ENCODE measurements at regions not wholly inside any gene's neighbourhood (a gene's known extent, or its start where the extent isn't known, plus 50 kb on each side); places are given as distances from the start of the nearest gene placed in this dataset.
"Not testable (repeated sequence)": the region's sequence is repeated elsewhere in the genome, so short reads cannot be mapped to it uniquely, and the experiment has no call there.

- H3K9me3 ChIP-seq, result peaks cover 0 to 69% (median 30%) of the 10 kb centered on the region in 11 donors
- 47% methylated on average over 8 of the region's 8 CpGs for WGBS, 2 donors
- intact Hi-C loops (cut with DNase I); DNase-seq; H3K4me1 ChIP-seq; H3K27ac ChIP-seq; H3K4me3 ChIP-seq; H3K36me3 ChIP-seq; ATAC-seq; H3K27me3 ChIP-seq: not testable (repeated sequence)
Measured at GRCh38 chr21:9949510-9950289, 571.7 kb upstream of the TPTE start.

DNA sequence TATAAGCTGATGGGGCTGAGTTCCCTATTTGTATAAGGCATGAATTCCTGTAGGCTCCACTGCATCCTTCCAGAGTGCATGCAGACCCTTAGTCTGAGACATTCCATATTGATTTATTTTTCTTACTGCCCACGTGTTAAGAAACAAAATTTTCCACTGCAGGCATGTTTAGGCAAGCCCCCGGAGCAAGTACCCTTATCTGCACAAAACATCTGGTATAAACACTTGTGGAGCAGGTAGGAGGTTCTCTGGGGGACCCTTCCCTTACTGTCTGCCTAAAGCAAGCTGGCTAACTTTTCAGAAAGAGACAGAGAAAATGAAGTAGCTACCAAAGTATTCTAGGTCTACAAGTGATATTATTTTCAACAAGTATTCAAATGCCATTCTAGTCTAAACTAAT, 571.0 kb upstream of the TPTE start:
- WGBS, 2 donors, result 18% methylated on average over 2 of the region's 2 CpGs
- H3K36me3 ChIP-seq; intact Hi-C loops (cut with DNase I); H3K27ac ChIP-seq; H3K27me3 ChIP-seq; ATAC-seq; H3K4me1 ChIP-seq; DNase-seq; H3K4me3 ChIP-seq: not testable (repeated sequence)
- peaks cover 0 to 63% (median 23%) of the 10 kb centered on the region in 11 donors for H3K9me3 ChIP-seq

DNA sequence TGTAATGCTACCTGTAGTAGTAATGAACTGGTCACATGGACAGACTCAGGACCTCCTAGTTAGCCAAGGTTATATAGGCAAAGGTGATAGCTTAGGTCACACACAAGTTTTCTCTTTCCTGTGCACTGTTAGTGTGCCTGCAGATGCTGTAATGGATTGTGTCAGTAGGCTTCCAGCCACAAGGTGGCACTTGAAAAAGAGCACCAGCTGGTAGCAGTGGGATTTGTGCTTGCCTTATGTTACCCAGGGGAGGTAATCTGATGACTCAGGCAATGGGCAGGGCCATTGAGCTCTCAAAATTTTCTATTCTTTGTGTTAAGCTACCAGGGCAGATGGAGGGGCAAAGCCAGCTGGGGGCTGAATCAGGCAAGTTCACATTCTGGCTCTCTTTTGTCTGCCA, 562.6 kb upstream of the TPTE start:
- H3K27ac ChIP-seq; ATAC-seq; DNase-seq; H3K4me3 ChIP-seq; H3K27me3 ChIP-seq; intact Hi-C loops (cut with DNase I); H3K4me1 ChIP-seq; H3K36me3 ChIP-seq: not testable (repeated sequence)
- peaks cover 0 to 60% (median 4%) of the 10 kb centered on the region in 11 donors for H3K9me3 ChIP-seq

- 41 to 45% methylated on average over 2 of the region's 4 CpGs for WGBS, 2 donors
- intact Hi-C loops (cut with DNase I), result not testable (repeated sequence)
Measured at GRCh38 chr21:9959220-9959964, 562.0 kb upstream of the TPTE start.

DNA sequence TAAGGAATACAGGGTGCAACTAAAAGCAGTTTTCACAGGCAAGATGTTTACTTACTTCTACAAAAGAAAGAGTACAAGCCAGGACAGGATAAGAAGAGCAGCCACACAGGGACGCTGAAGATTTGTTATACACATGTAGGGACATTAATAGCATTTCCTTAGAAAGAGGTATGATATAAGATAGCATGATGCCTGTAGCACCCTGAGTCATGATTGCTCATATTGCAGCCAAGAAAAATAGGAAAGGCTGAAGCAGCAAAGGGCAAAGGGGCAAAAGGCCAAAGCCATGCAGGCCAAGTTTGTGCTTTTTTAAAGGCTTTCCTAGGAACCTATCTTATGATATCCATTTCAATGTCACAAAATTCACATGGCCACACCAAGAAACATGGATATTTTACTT, 552.0 kb upstream of the TPTE start:
- 18 to 23% methylated on average over 1 of the region's 1 CpG for WGBS, 2 donors
- H3K9me3 ChIP-seq, result peaks cover 0 to 28% (median 0%) of the 10 kb centered on the region in 11 donors
- H3K36me3 ChIP-seq; H3K4me1 ChIP-seq; ATAC-seq; intact Hi-C loops (cut with DNase I); H3K4me3 ChIP-seq; DNase-seq; H3K27me3 ChIP-seq; H3K27ac ChIP-seq: not testable (repeated sequence)

More at GRCh38 chr21:9959220-9959964, 562.0 kb upstream of the TPTE start:
- not testable (repeated sequence) for H3K27me3 ChIP-seq, H3K27ac ChIP-seq, H3K4me1 ChIP-seq, H3K36me3 ChIP-seq, DNase-seq, H3K4me3 ChIP-seq, ATAC-seq
- H3K9me3 ChIP-seq, result peaks cover 0 to 66% (median 4%) of the 10 kb centered on the region in 11 donors

DNA sequence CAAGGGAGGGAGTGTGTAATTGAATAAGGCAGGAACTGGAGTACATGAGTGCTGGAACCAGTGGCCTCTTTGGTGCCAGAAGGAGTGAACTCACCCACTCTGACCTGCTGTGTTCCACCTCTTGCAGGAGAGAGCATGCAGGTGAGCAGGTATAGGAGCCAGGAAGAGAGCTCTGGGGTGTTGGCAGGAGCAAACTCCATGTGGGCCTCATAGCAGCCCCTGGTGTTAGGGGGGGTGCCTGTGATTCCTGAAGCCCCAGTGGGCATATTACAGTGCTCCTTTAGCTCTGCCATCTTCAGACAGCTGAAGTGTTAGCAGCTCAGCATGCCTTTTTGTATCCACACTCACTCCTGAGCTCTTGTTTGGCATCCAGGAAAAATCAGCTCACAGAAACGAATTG, 549.4 kb upstream of the TPTE start:
- WGBS, 2 donors, result 18 to 22% methylated on average over 1 of the region's 1 CpG
- H3K4me1 ChIP-seq; H3K27me3 ChIP-seq; ATAC-seq; H3K27ac ChIP-seq; intact Hi-C loops (cut with DNase I); DNase-seq; H3K4me3 ChIP-seq; H3K36me3 ChIP-seq: not testable (repeated sequence)
- H3K9me3 ChIP-seq, result peaks cover 0 to 32% (median 0%) of the 10 kb centered on the region in 11 donors

- DNase-seq; H3K36me3 ChIP-seq; H3K4me3 ChIP-seq; ATAC-seq; H3K4me1 ChIP-seq; intact Hi-C loops (cut with DNase I); H3K27ac ChIP-seq; H3K27me3 ChIP-seq: not testable (repeated sequence)
- peaks cover 0 to 48% (median 0%) of the 10 kb centered on the region in 11 donors for H3K9me3 ChIP-seq
- WGBS, 2 donors, result 50 to 52% methylated on average over 4 of the region's 4 CpGs
Measured at GRCh38 chr21:9978371-9978770, 543.0 kb upstream of the TPTE start.

DNA sequence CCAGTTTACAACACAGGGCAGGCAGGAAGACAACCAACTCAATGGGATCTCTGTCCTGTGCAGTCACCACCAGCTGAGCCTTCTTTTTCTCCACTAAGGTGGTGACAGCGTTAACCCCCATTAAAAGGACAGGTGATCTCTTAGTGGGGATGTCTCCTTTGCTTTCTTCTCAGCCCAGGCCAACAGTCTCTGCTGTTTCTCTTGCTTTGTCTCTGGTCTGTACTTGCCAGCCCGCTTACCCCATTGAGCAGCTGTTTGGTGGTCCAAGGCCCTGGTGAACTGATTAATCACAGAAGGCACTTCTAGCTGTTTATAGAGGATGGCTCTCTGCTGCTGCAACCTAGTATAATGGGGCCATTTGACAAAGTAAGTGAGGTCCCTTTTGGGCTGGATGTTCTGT, 523.9 kb upstream of the TPTE start:
- H3K36me3 ChIP-seq; H3K4me3 ChIP-seq; ATAC-seq; H3K27me3 ChIP-seq; H3K27ac ChIP-seq; H3K4me1 ChIP-seq; DNase-seq; intact Hi-C loops (cut with DNase I): not testable (repeated sequence)
- H3K9me3 ChIP-seq, result peaks cover 0 to 44% (median 0%) of the 10 kb centered on the region in 11 donors
- 34 to 46% methylated on average over 2 of the region's 2 CpGs for WGBS, 2 donors

GRCh38 chr21:10002762-10003313, 518.5 kb upstream of the TPTE start:
- H3K9me3 ChIP-seq, result peaks cover 0 to 71% (median 7%) of the 10 kb centered on the region in 11 donors
- DNase-seq; intact Hi-C loops (cut with DNase I); H3K36me3 ChIP-seq; H3K27me3 ChIP-seq; H3K4me3 ChIP-seq; H3K27ac ChIP-seq; ATAC-seq; H3K4me1 ChIP-seq: not testable (repeated sequence)
- 47 to 53% methylated on average over 5 of the region's 6 CpGs for WGBS, 2 donors

DNA sequence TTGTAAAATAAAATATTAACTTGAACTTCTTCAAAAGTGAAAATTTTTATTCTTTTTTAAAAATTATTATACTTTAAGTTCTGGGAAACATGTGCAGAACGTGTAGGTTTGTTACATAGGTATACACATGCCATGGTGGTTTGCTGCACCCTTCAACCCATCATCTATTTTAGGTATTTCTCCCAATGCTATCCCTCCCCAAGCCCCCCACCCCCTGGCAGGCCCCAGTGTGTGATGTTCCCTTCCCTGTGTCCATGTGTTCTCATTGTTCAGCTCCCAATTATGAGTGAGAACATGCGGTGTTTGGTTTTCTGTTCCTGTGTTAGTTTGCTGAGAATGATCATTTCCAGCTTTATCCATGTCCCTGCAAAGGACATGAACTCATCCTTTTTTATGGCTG, 515.6 kb upstream of the TPTE start:
- ATAC-seq; H3K27me3 ChIP-seq; intact Hi-C loops (cut with DNase I); H3K4me1 ChIP-seq; H3K4me3 ChIP-seq; H3K27ac ChIP-seq; H3K36me3 ChIP-seq; DNase-seq: not testable (repeated sequence)
- WGBS, 2 donors, result 49 to 62% methylated on average over 2 of the region's 2 CpGs
- peaks cover 0 to 59% (median 8%) of the 10 kb centered on the region in 11 donors for H3K9me3 ChIP-seq

DNA sequence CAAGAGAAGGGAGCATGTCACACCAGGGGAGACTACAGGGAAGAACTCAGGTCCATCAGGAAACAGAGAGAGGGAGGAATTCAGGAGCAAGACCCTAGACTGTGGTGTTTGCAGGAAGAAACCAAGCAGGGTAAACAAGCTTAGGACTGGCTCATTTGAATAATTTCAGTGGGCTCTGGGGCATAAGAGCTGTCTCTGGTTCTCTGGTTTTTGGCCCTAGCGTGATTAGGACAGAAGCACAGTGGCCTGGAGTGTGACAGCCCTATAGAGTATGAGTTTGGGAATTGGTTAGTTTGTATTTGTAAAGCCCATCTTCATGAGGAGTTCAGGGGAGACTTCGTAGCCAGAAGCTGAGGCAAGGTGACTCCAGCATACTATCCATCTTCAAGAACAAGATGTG, 504.4 kb upstream of the TPTE start:
- H3K4me1 ChIP-seq; H3K27ac ChIP-seq; ATAC-seq; DNase-seq; intact Hi-C loops (cut with DNase I); H3K27me3 ChIP-seq; H3K36me3 ChIP-seq; H3K4me3 ChIP-seq: not testable (repeated sequence)
- WGBS, 2 donors, result 24 to 28% methylated on average over 2 of the region's 2 CpGs
- H3K9me3 ChIP-seq, result peaks cover 0 to 62% (median 0%) of the 10 kb centered on the region in 11 donors

All from heart right ventricle (tissue), 16 donors.